HEK293T (cell line): ENCODE measurements at regions not wholly inside any gene's neighbourhood (a gene's known extent, or its start where the extent isn't known, plus 50 kb on each side); places are given as distances from the start of the nearest gene placed in this dataset.

ENCODE experiments used
- CTCF ChIA-PET: fragments of 350-600 bp; formaldehyde crosslinking; extraction: SDS; loops from one replicate; lab custom pipeline; 2021; ENCODE audit warnings: antibody characterized with exemption, inconsistent platforms; lab: Yijun Ruan, JAX
- POLR2A ChIA-PET: fragments of 350-600 bp; formaldehyde crosslinking; extraction: SDS; loops from one replicate; lab custom pipeline; 2020; ENCODE audit warnings: antibody characterized with exemption, inconsistent platforms; lab: Yijun Ruan, JAX
- DNase-seq: peaks from one replicate; pipeline ENCODE4 v3.0.0; 2012; ENCODE audit warnings: mixed read lengths; ENCODE audit errors: extremely low spot score
- ARNT ChIP-seq: fragments of 450-650 bp; IDR thresholded peaks from 2 replicates; pipeline ENCODE4 v1.6.1; 2017; ENCODE audit warnings: mild to moderate bottlenecking
- BHLHE40 ChIP-seq: fragments of 450-650 bp; IDR thresholded peaks from 2 replicates; pipeline ENCODE4 v1.6.1; 2016; ENCODE audit warnings: mild to moderate bottlenecking, moderate library complexity, borderline replicate concordance
- CTBP1 ChIP-seq: fragments of 450-650 bp; IDR thresholded peaks from 2 replicates; pipeline ENCODE4 v1.6.1; 2016; ENCODE audit warnings: borderline replicate concordance
- ELF4 ChIP-seq: fragments of 450-650 bp; IDR thresholded peaks from 2 replicates; pipeline ENCODE4 v1.6.1; 2017; ENCODE audit warnings: antibody characterized with exemption
- FOXA1 ChIP-seq: fragments of 450-650 bp; IDR thresholded peaks from 2 replicates; pipeline ENCODE4 v1.6.1; 2016; ENCODE audit warnings: mild to moderate bottlenecking
- FOXK2 ChIP-seq: fragments of 450-650 bp; IDR thresholded peaks from 2 replicates; pipeline ENCODE4 v1.6.1; 2016; ENCODE audit warnings: mild to moderate bottlenecking
- FOXM1 ChIP-seq: fragments of 450-650 bp; IDR thresholded peaks from 2 replicates; pipeline ENCODE4 v1.6.1; 2017; ENCODE audit warnings: mild to moderate bottlenecking, borderline replicate concordance
- HDGF ChIP-seq: fragments of 450-650 bp; IDR thresholded peaks from 2 replicates; pipeline ENCODE4 v1.6.1; 2017; ENCODE audit warnings: antibody characterized with exemption, borderline replicate concordance
- L3MBTL2 ChIP-seq: fragments of 450-650 bp; conservative IDR thresholded peaks from 2 replicates; pipeline ENCODE4 v1.6.1; 2016; ENCODE audit warnings: mild to moderate bottlenecking
- LEF1 ChIP-seq: fragments of 450-650 bp; IDR thresholded peaks from 2 replicates; pipeline ENCODE4 v1.6.1; 2017; ENCODE audit warnings: mild to moderate bottlenecking, borderline replicate concordance
- NFRKB ChIP-seq: fragments of 450-650 bp; IDR thresholded peaks from 2 replicates; pipeline ENCODE4 v1.6.1; 2016; ENCODE audit warnings: mild to moderate bottlenecking, moderate library complexity
- PKNOX1 ChIP-seq: fragments of 450-650 bp; IDR thresholded peaks from 2 replicates; pipeline ENCODE4 v1.6.1; 2016
- SP1 ChIP-seq: fragments of 450-650 bp; IDR thresholded peaks from 2 replicates; pipeline ENCODE4 v1.6.1; 2017
- SUZ12 ChIP-seq: fragments of 450-650 bp; IDR thresholded peaks from 2 replicates; pipeline ENCODE4 v1.6.1; 2016; ENCODE audit warnings: mild to moderate bottlenecking
- TARDBP ChIP-seq: fragments of 450-650 bp; IDR thresholded peaks from 2 replicates; pipeline ENCODE4 v1.6.1; 2016
- ZNF384 ChIP-seq: fragments of 450-650 bp; IDR thresholded peaks from 2 replicates; pipeline ENCODE4 v1.6.1; 2016

- no peak for DNase-seq
- TF ChIP-seq ARNT (no peak), ZNF384 (peak; percentile 76; the same call in 1 of the 2 replicates)
- CTCF ChIA-PET, result interaction anchor here (0.6 to 1.0 kb wide), 2 partner anchors 31 to 41 kb away, joined by 3 read pairs; no protein-coding TSS in a partner anchor
- POLR2A ChIA-PET, result no interaction called here
Measured at GRCh38 chr1:239763850-239764249, 327.8 kb upstream of the FMN2 start.

DNA sequence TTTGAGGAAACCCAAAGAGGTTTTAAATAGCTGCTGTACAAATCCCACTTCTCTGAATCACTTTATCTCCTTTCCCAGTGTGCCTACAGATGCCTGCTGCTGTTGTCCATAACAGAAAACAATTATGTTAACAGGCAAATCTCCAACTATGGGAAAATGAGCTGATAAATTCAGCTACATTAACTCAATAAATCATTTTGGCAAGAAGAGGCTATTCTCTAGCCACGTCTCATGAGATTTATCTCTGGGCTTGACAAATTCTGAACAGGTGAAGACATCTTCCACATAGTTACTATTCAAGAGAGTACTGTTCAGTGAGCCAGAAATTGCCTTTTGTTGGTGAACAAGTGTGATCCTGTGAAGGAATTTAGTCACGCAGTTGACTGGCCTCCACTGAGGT lies 327.1 kb upstream of the FMN2 start:
- DNase-seq, result no peak
- no peak for TF ChIP-seq NFRKB
- no peak for TF ChIP-seq HDGF
- CTCF ChIA-PET, result interaction anchor here (0.6 kb wide), 1 partner anchor 30 kb away, joined by 3 read pairs; no protein-coding TSS in a partner anchor
- POLR2A ChIA-PET, result no interaction called here

DNA sequence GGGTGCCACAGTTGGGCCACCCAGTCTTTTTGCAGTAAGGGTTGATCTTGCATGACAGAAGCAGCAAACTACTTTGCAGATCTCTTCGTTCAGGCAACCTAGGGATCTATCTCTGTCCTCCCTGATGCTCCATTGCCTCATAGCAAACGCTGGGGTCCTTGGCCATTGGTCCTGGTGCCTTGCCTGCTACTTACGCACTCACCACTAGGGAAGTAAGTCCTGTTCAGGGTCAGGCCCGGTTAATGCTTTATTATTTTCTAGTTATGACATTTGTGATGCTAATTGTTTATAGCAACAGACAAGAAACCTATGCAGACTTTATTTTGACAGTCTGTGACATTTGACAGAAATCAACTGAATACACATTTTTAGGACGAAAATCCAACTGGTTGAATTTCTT lies 326.5 kb upstream of the FMN2 start:
- POLR2A ChIA-PET, result no interaction called here
- peak; percentile 38 for DNase-seq
- CTCF ChIA-PET, result no interaction called here
- no peak for TF ChIP-seq FOXA1
- no peak for TF ChIP-seq ARNT
- TF ChIP-seq ELF4, result no peak
- TF ChIP-seq CTBP1, result no peak
- no peak for TF ChIP-seq PKNOX1
- TF ChIP-seq ZNF384, result no peak
- no peak for TF ChIP-seq HDGF
- TF ChIP-seq SUZ12, result no peak
- no peak for TF ChIP-seq FOXM1
- no peak for TF ChIP-seq L3MBTL2

DNA sequence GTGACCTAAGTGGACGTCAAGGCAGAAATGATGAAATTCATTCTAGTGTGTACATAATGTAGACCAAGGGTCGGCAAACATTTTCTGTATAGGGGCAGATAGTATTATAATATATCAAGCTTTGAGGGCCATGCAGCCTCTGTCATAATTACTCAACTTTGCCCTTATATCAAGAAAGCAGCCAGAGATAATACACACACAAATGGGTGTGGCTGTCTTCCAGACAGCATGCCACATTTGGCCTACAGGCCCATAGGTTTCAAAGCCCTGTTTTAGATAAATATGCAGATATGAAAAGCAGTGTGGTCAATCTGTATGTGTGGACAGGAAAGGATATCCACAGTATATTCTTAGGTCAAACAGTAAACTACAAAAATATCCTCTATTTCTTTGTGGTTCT lies 320.1 kb upstream of the FMN2 start:
- CTCF ChIA-PET, result no interaction called here
- no peak for DNase-seq
- TF ChIP-seq FOXA1 (no peak), CTBP1 (no peak), BHLHE40 (no peak), TARDBP (no peak), HDGF (no peak), L3MBTL2 (no peak), FOXK2 (no peak), NFRKB (no peak), SUZ12 (no peak), SP1 (no peak), ARNT (no peak), FOXM1 (no peak), LEF1 (no peak), ELF4 (no peak), ZNF384 (no peak), PKNOX1 (no peak)
- POLR2A ChIA-PET, result no interaction called here

DNA sequence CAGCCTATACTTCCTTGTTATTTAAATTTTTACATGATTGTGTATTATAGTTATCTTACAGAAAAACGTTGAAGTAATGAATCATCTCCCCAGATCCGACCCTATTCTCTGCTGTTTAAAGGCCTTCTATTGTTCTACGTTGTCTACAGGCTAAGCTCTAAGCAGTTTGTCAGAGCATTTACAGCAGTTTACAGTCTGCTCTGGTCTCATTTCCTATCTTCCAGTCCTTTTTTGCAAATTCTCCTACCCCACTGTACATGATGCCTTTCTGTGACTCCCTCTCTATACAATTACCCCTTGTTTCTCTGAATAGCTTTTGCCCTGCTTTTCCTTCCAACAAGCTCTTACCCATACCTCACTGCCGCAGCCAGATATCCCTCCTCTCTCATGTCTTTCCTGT lies 319.2 kb upstream of the FMN2 start:
- ChIA-PET POLR2A (no interaction called here), CTCF (no interaction called here)
- no peak for DNase-seq
- TF ChIP-seq SUZ12 (no peak), NFRKB (no peak), ELF4 (no peak), BHLHE40 (no peak), L3MBTL2 (no peak), FOXM1 (no peak), FOXA1 (no peak)

DNA sequence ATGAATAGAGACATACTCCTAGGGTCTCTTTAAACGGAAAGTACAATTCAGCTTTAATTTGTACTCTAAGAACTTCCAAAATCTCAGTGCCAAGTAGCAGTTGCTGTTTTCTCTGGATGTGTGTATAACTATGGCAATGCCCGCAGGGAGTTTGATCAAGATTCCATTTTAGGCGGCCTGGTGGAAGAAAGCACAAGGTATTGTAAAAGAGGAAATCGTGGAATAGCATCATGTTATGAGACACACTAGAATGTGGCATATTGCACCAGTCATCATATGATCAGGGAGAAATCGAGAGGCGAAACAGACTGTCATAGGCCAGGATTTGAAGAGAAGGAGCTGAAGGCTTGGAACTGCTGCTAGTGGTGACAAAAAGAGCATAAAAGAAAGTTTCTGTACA lies 316.2 kb upstream of the FMN2 start:
- TF ChIP-seq L3MBTL2 (no peak), FOXK2 (no peak), BHLHE40 (no peak), SP1 (no peak), PKNOX1 (no peak), TARDBP (no peak), SUZ12 (no peak), LEF1 (no peak), ELF4 (no peak), HDGF (no peak), ZNF384 (no peak), CTBP1 (no peak), FOXM1 (no peak), NFRKB (no peak), FOXA1 (no peak), ARNT (no peak)
- ChIA-PET POLR2A (no interaction called here), CTCF (no interaction called here)
- DNase-seq, result no peak

DNA sequence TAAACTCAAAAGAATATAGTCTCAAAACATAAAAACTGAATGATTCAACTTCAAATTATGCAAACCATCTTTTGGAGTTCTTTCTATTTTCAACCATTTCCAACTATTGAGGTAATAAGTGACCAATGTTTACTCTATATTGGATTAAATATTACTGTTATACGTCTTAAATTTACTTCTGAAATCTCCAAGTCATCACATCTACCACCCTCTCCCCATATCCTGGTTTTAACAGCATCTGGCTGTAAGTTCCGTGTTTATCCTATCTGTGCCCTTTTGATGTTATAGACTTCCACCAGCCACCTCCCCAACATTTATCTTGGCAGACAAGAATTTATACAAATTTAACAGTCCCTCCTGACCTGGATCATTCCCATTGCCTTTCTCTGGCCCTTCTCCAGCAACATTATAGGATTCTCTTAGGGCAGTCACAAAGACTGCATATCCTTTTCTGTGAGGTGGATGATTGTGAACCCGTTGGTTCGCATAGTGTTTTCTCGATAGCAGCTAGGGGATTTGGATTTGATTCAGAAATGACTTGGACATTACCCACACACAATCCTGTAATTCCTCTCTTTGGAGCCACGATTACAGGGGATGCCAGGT lies 313.4 kb upstream of the FMN2 start:
- TF ChIP-seq FOXK2, result no peak
- DNase-seq, result no peak

More for the DNA sequence above, 313.4 kb upstream of the FMN2 start:
- ChIA-PET POLR2A (no interaction called here), CTCF (no interaction called here)
